Spleen (tissue), 11 donors: ENCODE measurements at regions not wholly inside any gene's neighbourhood (a gene's known extent, or its start where the extent isn't known, plus 50 kb on each side); places are given as distances from the start of the nearest gene placed in this dataset.

Source experiments
- DNase-seq: peaks from one replicate; pipeline ENCODE4 v3.0.0-alpha.2; 2020
- H3K27ac ChIP-seq, 8 donors: fragments of 200-600 bp; sonication (generic) in 7 of 8; 1 replicate in 4 of 8; 2 replicates in 4 of 8; pipeline versions ENCODE4 v1.5.0 to v1.8.0; 2016 to 2021; ENCODE audit warnings: inconsistent platforms in 4 of 8, mild to moderate bottlenecking in 4 of 8, moderate library complexity in 1 of 8
- H3K27me3 ChIP-seq, 7 donors: fragments of 200-600 bp; sonication (generic) in 6 of 7; replicated peaks in 1 of 7; 1 replicate in 4 of 7; 2 replicates in 3 of 7; pipeline versions ENCODE4 v1.5.0 to v1.8.0; 2016 to 2021; ENCODE audit warnings: inconsistent platforms in 3 of 7, mild to moderate bottlenecking in 1 of 7
- H3K36me3 ChIP-seq, 6 donors: fragments of 200-600 bp; sonication (generic) in 5 of 6; 1 replicate in 4 of 6; 2 replicates in 2 of 6; pipeline versions ENCODE4 v1.5.0 to v1.8.0; 2016 to 2021; ENCODE audit warnings: inconsistent platforms in 2 of 6
- H3K4me1 ChIP-seq, 6 donors: fragments of 200-600 bp; sonication (generic) in 5 of 6; 1 replicate in 3 of 6; 2 replicates in 3 of 6; pipeline versions ENCODE4 v1.5.0 to v1.8.0; 2016 to 2021; ENCODE audit warnings: inconsistent platforms in 3 of 6
- H3K4me3 ChIP-seq, 8 donors: fragments of 200-600 bp; sonication (generic) in 7 of 8; 1 replicate in 4 of 8; 2 replicates in 4 of 8; pipeline versions ENCODE4 v1.5.0 to v1.8.0; 2016 to 2021; ENCODE audit warnings: inconsistent platforms in 4 of 8, mild to moderate bottlenecking in 4 of 8, moderate library complexity in 2 of 8
- H3K9me3 ChIP-seq, 8 donors: fragments of 200-600 bp; sonication (generic) in 7 of 8; 1 replicate in 4 of 8; 2 replicates in 4 of 8; pipeline versions ENCODE4 v1.5.0 to v1.8.0; 2016 to 2021; ENCODE audit warnings: inconsistent platforms in 4 of 8
- POLR2A ChIP-seq, 3 donors: fragments of 450-650 bp; IDR thresholded peaks; one replicate each; pipeline ENCODE4 v1.5.1; 2017; ENCODE audit warnings: antibody characterized with exemption in 3 of 3, mild to moderate bottlenecking in 1 of 3
- POLR2AphosphoS5 ChIP-seq, 3 donors: sonication (generic); formaldehyde crosslinking; IDR thresholded peaks; one replicate each; pipeline ENCODE4 v1.5.1; 2017; ENCODE audit warnings: antibody characterized with exemption in 3 of 3
- WGBS, 5 donors: extraction: QIAGEN DNeasy Blood & Tissue Kit in 3 of 5; methylation state at CpG; one replicate each; pipeline versions ENCODE4 v1.1.5 to v1.1.7; 2013 to 2018; 5-methylcytosine and 5-hydroxymethylcytosine counted together
- intact Hi-C: fragments of 100-400 bp; cut with DNase I; formaldehyde crosslinking; loops from one replicate; pipeline ENCODE4 v1.15.0; 2023; ENCODE audit warnings: low total_unique reads
- TF ChIP-seq, protein P1 (sequence below), 11 experiments: fragments of 200-600 bp in 7 of 11; fragments of 450-650 bp in 4 of 11; sonication (generic) in 4 of 11; IDR thresholded peaks in 8 of 11; conservative IDR thresholded peaks in 3 of 11; 1 replicate in 7 of 11; 2 replicates in 4 of 11; pipeline versions ENCODE4 v1.4.0 to v1.8.0; 2016 to 2021; ENCODE audit warnings: antibody characterized with exemption in 11 of 11, inconsistent platforms in 4 of 11, mild to moderate bottlenecking in 1 of 11
- donor health status: healthy with polysubstance abuse.
- donor health status: DM: no; HTN: no; CAD: no; lungs with moderate emphysema.
- donor health status: DM: no; HTN: no; CAD: no.
- donor health status: Bipolar disorder and iron deficiency.
- donor health status: healthy.
- donor health status: DM: no; HTN: no; CAD: no.
- donor health status: DM: yes; HTN: yes; CAD: no.

DNA sequence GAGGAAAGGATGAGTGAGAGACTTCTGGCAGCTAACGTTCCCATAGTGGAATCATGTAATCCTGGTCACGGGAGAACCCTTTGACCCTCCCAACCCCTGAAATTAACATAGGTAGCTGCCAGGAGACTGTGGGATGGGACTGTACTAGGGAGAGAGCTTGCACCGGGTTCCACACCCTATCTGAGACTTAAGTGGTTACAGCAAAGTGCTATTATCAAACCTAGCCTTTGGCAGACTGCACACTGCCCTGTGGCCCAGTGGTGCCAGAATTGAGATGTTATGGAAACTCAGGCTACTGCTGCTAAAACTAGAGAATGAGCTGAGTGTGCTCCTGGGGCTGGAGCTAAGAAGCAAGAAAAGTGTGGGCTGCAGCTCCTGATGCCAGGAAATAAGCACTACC is 79.6 kb upstream of the PDC start:
- H3K4me3 ChIP-seq = no peak overlapping the region
- H3K36me3 ChIP-seq = no peaks in the 10 kb centered on the region
- TF ChIP-seq, protein P1, sequence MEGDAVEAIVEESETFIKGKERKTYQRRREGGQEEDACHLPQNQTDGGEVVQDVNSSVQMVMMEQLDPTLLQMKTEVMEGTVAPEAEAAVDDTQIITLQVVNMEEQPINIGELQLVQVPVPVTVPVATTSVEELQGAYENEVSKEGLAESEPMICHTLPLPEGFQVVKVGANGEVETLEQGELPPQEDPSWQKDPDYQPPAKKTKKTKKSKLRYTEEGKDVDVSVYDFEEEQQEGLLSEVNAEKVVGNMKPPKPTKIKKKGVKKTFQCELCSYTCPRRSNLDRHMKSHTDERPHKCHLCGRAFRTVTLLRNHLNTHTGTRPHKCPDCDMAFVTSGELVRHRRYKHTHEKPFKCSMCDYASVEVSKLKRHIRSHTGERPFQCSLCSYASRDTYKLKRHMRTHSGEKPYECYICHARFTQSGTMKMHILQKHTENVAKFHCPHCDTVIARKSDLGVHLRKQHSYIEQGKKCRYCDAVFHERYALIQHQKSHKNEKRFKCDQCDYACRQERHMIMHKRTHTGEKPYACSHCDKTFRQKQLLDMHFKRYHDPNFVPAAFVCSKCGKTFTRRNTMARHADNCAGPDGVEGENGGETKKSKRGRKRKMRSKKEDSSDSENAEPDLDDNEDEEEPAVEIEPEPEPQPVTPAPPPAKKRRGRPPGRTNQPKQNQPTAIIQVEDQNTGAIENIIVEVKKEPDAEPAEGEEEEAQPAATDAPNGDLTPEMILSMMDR (IDR thresholded peaks at IDR 0.05 in 8 of 11, conservative IDR thresholded peaks at IDR 0.05 in 3 of 11) = no peak
- TF ChIP-seq POLR2AphosphoS5 (IDR thresholded peaks at IDR 0.05) = no peak
- TF ChIP-seq POLR2A (IDR thresholded peaks at IDR 0.05) = no peak
- H3K27me3 ChIP-seq = no peaks in the 10 kb centered on the region
- H3K27ac ChIP-seq = no peak overlapping the region
- 83 to 91% (median 88%) methylated on average over 3 of the region's 3 CpGs for WGBS, 5 donors
- peaks cover 13 to 58% (median 39%) of the 10 kb centered on the region in 8 donors for H3K9me3 ChIP-seq
- H3K4me1 ChIP-seq = no peaks in the 10 kb centered on the region
- intact Hi-C loops = no loop called here
- DNase-seq = no peak

DNA sequence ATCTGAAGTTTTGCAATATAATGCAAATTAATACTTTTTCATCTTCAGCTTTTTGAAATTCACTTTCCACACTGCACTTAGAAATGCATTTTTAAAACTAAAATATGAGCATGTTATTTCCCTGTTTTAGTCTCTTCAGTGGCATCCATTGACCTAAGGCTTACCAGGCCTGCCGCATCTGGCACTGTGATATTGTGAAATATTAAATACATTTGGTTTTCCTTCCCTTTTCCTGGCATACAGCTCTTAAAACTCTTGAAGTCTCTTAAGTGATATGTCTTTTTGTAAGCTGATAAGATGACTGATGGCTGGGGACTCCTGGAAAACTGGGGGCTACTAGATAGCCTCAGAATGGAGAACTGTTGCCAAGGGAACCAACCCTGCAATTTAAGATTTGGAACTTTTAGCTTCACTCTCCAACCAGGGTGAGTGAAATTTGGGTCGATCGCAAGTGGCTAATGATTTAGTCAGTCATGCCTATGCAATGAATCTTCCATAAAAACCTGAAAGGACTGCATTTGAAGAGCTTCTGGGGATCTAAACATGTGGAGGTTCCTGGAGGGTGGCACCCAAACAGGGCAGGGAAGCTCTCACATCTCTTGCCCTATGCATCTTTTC is 75.5 kb upstream of the PDC start:
- peaks cover 0 to 16% (median 6%) of the 10 kb centered on the region in 8 donors for H3K9me3 ChIP-seq

DNA sequence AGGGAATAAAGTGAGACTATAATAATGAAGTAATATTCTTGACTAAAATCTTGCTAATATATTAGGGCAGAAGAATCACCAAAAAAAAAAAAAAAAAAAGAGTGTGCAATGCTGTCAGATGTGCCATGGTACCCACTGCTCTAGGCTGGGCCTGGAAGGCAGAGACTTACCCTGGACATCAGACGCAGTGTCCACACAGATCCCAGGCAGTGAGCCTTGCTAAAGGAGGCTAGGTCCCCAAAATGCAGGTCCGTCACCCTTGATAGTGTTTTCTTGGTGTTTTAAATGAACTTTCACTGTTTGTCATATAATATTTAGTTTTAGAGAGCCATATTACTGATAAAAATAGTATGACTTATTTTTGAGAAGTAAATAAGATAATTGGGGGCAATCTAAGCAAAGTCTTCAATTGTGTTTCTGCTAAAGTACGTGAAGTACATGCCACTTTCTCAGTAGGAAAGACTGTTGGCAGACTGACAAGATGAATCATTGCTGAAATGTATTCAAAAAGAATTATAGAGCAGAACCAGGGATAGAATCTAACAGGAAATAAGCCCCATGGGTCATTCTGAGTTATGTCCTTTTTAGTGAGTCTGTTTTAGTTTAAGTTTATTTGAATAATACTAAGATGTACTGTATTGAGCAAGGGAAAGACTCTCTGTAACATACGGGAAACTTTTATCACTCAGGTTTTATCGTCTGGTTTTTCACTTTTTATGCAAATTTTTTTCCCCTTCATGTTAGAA is 74.6 kb upstream of the PDC start:
- intact Hi-C loops = no loop called here
- TF ChIP-seq POLR2AphosphoS5 (IDR thresholded peaks at IDR 0.05) (no peak), POLR2A (IDR thresholded peaks at IDR 0.05) (no peak)
- TF ChIP-seq, protein P1 (IDR thresholded peaks at IDR 0.05 in 8 of 11, conservative IDR thresholded peaks at IDR 0.05 in 3 of 11) = no peak
- no peak for DNase-seq
- 50 to 71% (median 67%) methylated on average over 5 of the region's 5 CpGs for whole genome bisulfite sequencing, 5 donors
- Histone ChIP-seq H3K4me1 (no peaks in the 10 kb centered on the region), H3K27ac (no peak overlapping the region), H3K4me3 (no peak overlapping the region), H3K36me3 (no peaks in the 10 kb centered on the region), H3K9me3 (peaks cover 0 to 8% (median under 1%) of the 10 kb centered on the region in 8 donors), H3K27me3 (no peaks in the 10 kb centered on the region)

More for the DNA sequence above, 75.5 kb upstream of the PDC start:
- no peaks in the 10 kb centered on the region for H3K27me3 ChIP-seq
- 69 to 77% (median 75%) methylated on average over 3 of the region's 3 CpGs for whole genome bisulfite sequencing, 5 donors
- no peak overlapping the region for H3K27ac ChIP-seq
- no peaks in the 10 kb centered on the region for H3K36me3 ChIP-seq
- intact Hi-C loops = no loop called here
- TF ChIP-seq, protein P1 (IDR thresholded peaks at IDR 0.05 in 8 of 11, conservative IDR thresholded peaks at IDR 0.05 in 3 of 11) = no peak
- TF ChIP-seq POLR2A (IDR thresholded peaks at IDR 0.05) = no peak
- no peak for TF ChIP-seq POLR2AphosphoS5 (IDR thresholded peaks at IDR 0.05)
- DNase-seq = no peak
- H3K4me3 ChIP-seq = no peak overlapping the region
- H3K4me1 ChIP-seq = no peaks in the 10 kb centered on the region

DNA sequence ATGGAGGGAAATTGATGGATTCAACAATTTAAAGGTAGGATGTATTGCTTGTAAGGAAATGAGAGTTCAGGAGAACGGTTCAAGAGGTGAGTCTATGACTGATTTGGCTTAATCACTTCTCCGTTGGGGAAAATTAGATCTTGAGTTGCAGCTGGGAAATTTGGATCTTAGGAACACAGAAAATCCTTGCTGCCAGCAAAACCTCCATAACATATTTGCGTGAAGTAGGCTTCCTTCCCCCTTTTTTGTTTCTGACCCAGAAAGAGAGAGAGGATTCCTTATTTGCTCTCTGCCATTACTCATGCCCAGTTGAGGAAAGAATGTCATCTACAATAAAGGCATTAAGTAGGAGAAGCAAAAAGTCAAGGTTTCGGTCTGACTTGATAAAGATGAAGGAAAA is 73.5 kb upstream of the PDC start:
- H3K4me1 ChIP-seq = no peaks in the 10 kb centered on the region
- intact Hi-C loops = no loop called here
- H3K36me3 ChIP-seq = no peaks in the 10 kb centered on the region
- DNase-seq = no peak
- H3K27me3 ChIP-seq = no peaks in the 10 kb centered on the region
- no peak overlapping the region for H3K27ac ChIP-seq
- no peaks in the 10 kb centered on the region for H3K9me3 ChIP-seq
- no peak overlapping the region for H3K4me3 ChIP-seq
- WGBS, 5 donors = 74 to 89% (median 77%) methylated on average over 4 of the region's 4 CpGs
- TF ChIP-seq POLR2AphosphoS5 (IDR thresholded peaks at IDR 0.05) (no peak), POLR2A (IDR thresholded peaks at IDR 0.05) (no peak)
- TF ChIP-seq, protein P1 (IDR thresholded peaks at IDR 0.05 in 8 of 11, conservative IDR thresholded peaks at IDR 0.05 in 3 of 11) = no peak
